ENCODE measurements at regions not wholly inside any gene's neighbourhood (a gene's known extent, or its start where the extent isn't known, plus 50 kb on each side); places are given as distances from the start of the nearest gene placed in this dataset.
"Not testable (repeated sequence)": the region's sequence is repeated elsewhere in the genome, so short reads cannot be mapped to it uniquely, and the experiment has no call there.

DNA sequence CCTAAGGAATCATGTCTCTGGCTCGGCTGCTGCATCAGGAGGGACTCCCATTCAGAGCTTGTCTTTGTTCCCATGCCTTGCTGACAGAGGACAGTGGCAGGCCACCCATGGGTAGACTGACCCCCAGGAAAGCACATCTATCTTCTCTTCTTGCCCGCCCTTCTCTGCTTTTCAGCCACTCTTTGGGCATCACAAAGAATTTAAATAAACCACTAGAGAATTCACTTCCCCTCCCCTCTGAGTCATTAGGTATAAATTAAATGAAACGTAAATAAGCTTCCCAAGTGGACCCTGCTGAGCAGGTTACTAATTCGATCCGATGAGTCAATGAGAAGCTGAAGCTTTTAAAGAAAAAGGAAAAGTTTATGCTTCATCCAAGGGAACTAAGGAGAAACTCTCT is 97.0 kb downstream of the DRD1 start:
- no peak for DNase-seq (ENCODE audit: low read depth)

DNA sequence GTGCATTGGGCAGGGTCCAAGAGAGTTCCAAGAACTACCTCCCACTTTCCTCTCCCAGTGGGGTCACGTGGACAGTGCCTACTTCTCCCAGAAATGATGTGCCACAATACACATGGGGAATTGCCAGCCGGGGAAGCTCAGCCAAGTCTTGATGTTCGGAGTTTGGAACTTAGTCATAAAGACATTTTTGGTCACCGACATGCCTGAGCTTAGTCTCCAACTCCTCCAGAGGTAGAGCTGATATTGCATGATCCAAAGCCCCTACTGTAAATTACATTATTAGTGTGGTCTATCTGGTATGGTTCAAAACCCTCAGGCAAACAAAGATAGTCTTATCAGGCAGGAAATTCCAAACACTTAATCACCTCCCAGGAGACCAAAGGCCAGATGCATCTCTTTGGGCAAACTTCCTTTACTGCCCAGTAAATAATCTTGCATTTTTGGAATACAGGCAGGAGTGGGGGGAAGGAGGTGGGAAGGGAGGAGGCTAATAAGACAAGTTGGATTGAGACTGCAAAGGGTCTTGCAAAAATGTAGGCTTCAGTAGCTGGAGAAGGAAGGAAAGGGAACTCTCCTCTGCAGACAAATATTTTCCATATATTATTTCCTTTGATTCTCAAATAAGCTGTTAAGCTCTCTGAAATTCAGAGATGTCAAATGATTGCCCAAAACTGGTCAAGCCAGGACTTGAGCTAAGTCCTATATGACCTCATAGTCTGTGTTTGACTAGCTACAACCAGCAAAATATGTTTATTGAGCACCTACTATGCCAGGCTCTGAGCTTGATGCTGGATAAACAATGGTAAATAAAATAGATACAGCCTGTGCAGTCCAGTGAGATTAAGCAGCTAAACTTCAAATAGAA is 99.4 kb downstream of the DRD1 start:
- DNase-seq (ENCODE audit: low read depth): no peak

DNA sequence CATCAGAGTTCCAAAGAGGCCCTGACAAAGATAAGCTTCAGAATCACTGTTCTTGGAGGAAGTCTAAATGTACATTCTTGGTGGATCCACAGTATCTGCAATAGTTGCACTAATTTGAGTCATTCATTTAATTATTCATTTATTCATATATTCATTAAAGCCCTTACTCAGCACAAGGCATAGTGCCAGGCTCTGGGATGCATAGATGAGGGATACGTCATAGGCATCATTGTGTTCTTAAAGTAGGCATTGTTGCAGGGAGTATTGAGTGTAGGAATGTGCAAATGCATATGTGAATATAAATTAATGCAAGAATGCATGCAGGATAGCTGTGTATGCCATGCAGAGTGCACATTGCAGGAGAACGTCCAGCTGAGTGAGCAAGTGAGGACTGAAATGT is 100.7 kb downstream of the DRD1 start:
- DNase-seq (ENCODE audit: low read depth): no peak

GRCh38 chr5:175340180-175340579 is 103.8 kb downstream of the DRD1 start:
- DNase-seq (ENCODE audit: low read depth): no peak

- no peak for DNase-seq (ENCODE audit: low read depth)
Observed at GRCh38 chr5:175337680-175338079, 106.3 kb downstream of the DRD1 start.

- no peak for DNase-seq (ENCODE audit: low read depth)
Observed at GRCh38 chr5:175336781-175337180, 107.2 kb downstream of the DRD1 start.

- no peak for DNase-seq (ENCODE audit: low read depth)
Observed at GRCh38 chr5:175335691-175336090, 108.3 kb downstream of the DRD1 start.

GRCh38 chr5:175331173-175332036 is 112.6 kb downstream of the DRD1 start:
- not testable (repeated sequence) for DNase-seq (ENCODE audit: low read depth)

GRCh38 chr5:175329976-175330375 is 114.0 kb downstream of the DRD1 start:
- no peak for DNase-seq (ENCODE audit: low read depth)

DNA sequence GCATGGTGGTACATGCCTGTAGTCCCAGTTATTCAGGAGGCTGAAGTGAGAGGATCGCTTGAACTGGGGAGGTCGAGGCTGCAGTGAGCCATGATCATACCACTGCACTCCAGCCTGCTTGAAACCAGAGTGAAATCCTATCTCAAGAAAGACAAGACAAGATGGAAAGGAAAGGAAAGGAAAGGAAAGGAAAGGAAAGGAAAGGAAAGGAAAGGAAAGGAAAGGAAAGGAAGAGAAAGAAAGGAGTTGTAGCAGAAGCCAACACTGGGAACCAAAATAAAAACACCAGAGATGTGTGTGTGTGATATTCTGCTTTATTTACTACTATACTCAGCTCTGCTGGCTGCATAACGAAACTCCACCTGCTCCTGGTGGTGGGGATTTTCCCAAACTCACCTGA is 115.3 kb downstream of the DRD1 start:
- no peak for DNase-seq (ENCODE audit: low read depth)

GRCh38 chr5:175328176-175328575 is 115.8 kb downstream of the DRD1 start:
- no peak for DNase-seq (ENCODE audit: low read depth)

- no peak for DNase-seq (ENCODE audit: low read depth)
Observed at GRCh38 chr5:175325681-175326080, 118.3 kb downstream of the DRD1 start.

DNA sequence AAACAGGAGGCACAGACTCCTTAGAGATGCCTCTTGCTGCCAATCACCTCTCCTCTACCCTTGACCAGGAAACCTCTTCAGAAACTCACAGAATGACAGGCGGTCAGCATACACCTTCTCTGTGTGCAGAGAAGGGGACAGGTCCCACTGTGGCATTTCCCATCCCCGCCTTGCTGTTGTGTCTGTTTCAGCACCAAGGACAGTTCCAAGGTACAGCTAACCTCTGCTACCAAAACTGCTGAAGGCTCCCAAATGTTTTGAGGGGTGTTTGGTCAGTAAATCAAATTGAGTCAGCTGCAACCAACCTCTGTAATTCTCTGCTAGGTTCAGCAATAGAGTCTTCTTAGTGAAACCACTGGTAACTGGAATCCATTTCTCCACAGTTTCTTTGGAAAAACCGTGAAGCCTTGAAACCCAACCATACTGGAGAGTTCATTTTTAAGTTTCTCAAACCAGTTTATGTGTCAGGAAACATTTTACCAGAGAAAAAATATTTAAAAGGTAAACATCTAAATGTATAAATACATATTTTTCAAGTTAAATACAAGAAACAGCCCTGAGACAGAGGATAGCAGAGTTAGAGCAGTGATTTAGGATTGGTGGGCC is 122.0 kb downstream of the DRD1 start:
- DNase-seq (ENCODE audit: low read depth): no peak

- DNase-seq (ENCODE audit: low read depth): no peak
Observed at GRCh38 chr5:175319199-175319598, 124.8 kb downstream of the DRD1 start.

- DNase-seq (ENCODE audit: low read depth): no peak
Observed at GRCh38 chr5:175317872-175318271, 126.1 kb downstream of the DRD1 start.

DNA sequence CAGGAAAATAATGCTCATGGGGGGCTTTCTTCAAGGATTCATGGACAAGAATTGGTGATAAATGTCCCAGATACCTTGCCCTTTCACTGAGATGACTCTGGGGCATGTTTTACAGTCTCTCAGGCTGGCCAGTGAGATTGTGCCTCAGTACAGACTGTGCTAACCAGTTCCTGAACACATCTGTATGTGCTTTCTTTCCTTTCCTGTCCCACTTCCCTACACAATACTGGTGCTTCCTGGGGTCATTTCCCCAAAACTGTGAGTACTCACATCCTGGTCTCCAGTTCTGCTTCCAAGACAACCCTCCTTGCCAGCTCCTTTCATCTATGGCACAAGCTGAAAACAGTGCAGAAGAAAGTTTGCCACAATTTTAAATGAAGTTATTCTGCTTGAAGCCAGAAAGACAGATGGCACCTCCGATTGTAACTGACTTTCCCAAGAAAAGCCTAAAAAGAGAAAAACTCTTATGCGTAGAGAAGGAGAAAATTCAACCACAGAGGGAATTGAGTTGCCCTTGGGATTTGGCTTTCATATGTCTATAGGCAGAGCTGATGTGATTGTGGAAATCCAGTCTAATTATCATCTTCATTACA is 134.7 kb downstream of the DRD1 start:
- no peak for DNase-seq (ENCODE audit: low read depth)

DNA sequence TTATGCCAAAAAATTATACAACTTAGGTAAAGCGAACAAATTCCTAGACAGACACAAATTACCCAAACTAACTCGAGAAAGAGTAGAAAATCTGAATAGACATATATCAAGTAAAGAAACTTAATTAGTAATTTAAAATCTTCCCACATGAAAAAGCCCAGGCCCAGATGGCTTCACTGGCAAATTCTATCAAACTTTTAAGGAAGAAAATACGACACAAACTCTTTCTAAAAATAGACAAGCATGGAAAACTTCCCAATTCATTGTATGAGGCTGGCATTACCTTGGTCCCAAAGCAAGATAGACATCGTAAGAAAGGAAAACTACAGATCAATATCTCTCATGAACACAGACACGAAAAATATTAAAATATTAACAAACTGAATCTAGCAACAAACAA is 135.3 kb downstream of the DRD1 start:
- DNase-seq (ENCODE audit: low read depth): no peak

- no peak for DNase-seq (ENCODE audit: low read depth)
Observed at GRCh38 chr5:175306381-175306780, 137.6 kb downstream of the DRD1 start.

GRCh38 chr5:175305251-175305650 is 138.7 kb downstream of the DRD1 start:
- no peak for DNase-seq (ENCODE audit: low read depth)

DNA sequence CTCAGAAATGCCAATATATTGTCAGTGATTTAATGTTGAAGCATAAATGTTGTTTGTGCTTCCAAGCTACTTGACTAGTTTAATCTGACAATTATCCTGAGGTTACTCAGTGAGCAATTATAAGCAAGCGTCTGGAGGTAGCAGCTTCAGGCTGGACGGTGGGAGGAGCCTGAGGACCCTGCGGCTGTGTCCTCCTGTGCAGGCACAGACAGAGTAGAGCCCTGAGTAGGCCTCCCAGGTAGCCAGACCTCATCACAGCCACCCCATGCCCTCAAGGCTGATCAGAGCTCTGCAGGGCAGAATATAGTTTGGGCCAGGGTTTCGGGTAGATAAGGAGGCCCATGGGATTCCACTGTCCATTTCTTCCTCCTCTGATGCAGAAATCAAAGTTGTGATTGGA is 153.6 kb downstream of the DRD1 start:
- no peak for DNase-seq (ENCODE audit: low read depth)

GRCh38 chr5:175288048-175288621 is 155.8 kb downstream of the DRD1 start:
- no peak for DNase-seq (ENCODE audit: low read depth)

DNA sequence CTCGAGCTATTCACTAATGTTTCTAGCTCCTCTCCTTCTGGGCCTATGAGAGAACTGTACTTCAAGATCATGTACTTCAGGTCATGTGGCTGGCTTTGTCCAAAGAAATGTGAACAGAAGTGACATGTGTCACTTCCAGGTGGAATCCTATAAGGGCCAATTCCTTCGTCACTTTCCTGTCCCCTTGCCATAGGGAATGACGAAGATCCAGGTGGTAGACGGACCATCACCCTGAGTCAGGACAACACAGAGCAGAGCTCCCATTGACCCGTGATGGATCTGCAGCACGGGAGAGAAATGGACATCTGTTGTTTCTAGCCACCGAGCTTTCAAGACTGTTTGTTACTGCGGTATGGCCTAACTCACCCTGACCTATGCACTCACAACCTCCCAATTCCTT is 157.0 kb downstream of the DRD1 start:
- no peak for DNase-seq (ENCODE audit: low read depth)
